Spleen (tissue), 7 donors: ENCODE measurements at regions not wholly inside any gene's neighbourhood (a gene's known extent, or its start where the extent isn't known, plus 50 kb on each side); places are given as distances from the start of the nearest gene placed in this dataset.

ENCODE experiments used
- CTCF ChIP-seq, 11 experiments: fragments of 200-600 bp in 7 of 11; fragments of 450-650 bp in 4 of 11; sonication (generic) in 4 of 11; IDR thresholded peaks in 8 of 11; conservative IDR thresholded peaks in 3 of 11; 1 replicate in 7 of 11; 2 replicates in 4 of 11; pipeline versions ENCODE4 v1.4.0 to v1.8.0; 2016 to 2021; ENCODE audit warnings: antibody characterized with exemption in 11 of 11, inconsistent platforms in 4 of 11, mild to moderate bottlenecking in 1 of 11
- POLR2A ChIP-seq, 3 donors: fragments of 450-650 bp; IDR thresholded peaks; one replicate each; pipeline ENCODE4 v1.5.1; 2017; ENCODE audit warnings: antibody characterized with exemption in 3 of 3, mild to moderate bottlenecking in 1 of 3
- POLR2AphosphoS5 ChIP-seq, 3 donors: sonication (generic); formaldehyde crosslinking; IDR thresholded peaks; one replicate each; pipeline ENCODE4 v1.5.1; 2017; ENCODE audit warnings: antibody characterized with exemption in 3 of 3
- donor health status: DM: no; HTN: no; CAD: no; lungs with moderate emphysema.
- donor health status: DM: no; HTN: no; CAD: no.
- donor health status: DM: no; HTN: no; CAD: no.

- TF ChIP-seq CTCF (IDR thresholded peaks at IDR 0.05 in 8 of 11, conservative IDR thresholded peaks at IDR 0.05 in 3 of 11) (no peak), POLR2A (IDR thresholded peaks at IDR 0.05) (no peak), POLR2AphosphoS5 (IDR thresholded peaks at IDR 0.05) (no peak)
Measured at GRCh38 chr13:57787058-57787791, 155.7 kb downstream of the PCDH17 start.
